ENCODE measurements at regions not wholly inside any gene's neighbourhood (a gene's known extent, or its start where the extent isn't known, plus 50 kb on each side); places are given as distances from the start of the nearest gene placed in this dataset.
"Not testable (repeated sequence)": the region's sequence is repeated elsewhere in the genome, so short reads cannot be mapped to it uniquely, and the experiment has no call there.

GRCh38 chr16:22641131-22641628, 130.5 kb downstream of the NPIPB5 start:
- DNase-seq (no peak), ATAC-seq (ENCODE audit: low FRiP score in 2 of 2) (no peak)
- H3K4me1 ChIP-seq: no peaks in the 10 kb centered on the region
- WGBS, 2 donors: 44 to 50% methylated on average over 1 of the region's 1 CpG
- H3K36me3 ChIP-seq: no peaks in the 10 kb centered on the region
- TF ChIP-seq EP300 (IDR thresholded peaks at IDR 0.05) (no peak), POLR2AphosphoS5 (IDR thresholded peaks at IDR 0.05) (no peak), POLR2A (IDR thresholded peaks at IDR 0.05) (no peak), CTCF (IDR thresholded peaks at IDR 0.05) (no peak)
- no peaks in the 10 kb centered on the region for H3K27me3 ChIP-seq
- no peak overlapping the region for H3K27ac ChIP-seq
- H3K9me3 ChIP-seq: peaks cover 0 to 5% (median 1%) of the 10 kb centered on the region in 4 donors
- no peak overlapping the region for H3K4me3 ChIP-seq

- Histone ChIP-seq H3K9me3 (peaks cover 0 to under 1% (median 0%) of the 10 kb centered on the region in 4 donors), H3K36me3 (no peaks in the 10 kb centered on the region), H3K4me1 (no peaks in the 10 kb centered on the region), H3K27ac (no peak overlapping the region), H3K4me3 (no peak overlapping the region), H3K27me3 (no peaks in the 10 kb centered on the region)
- DNase-seq (no peak), ATAC-seq (ENCODE audit: low FRiP score in 2 of 2) (no peak)
- 64 to 68% methylated on average over 9 of the region's 9 CpGs for WGBS, 2 donors
- no peak for TF ChIP-seq EP300 (IDR thresholded peaks at IDR 0.05)
- TF ChIP-seq CTCF (IDR thresholded peaks at IDR 0.05): no peak
- TF ChIP-seq POLR2AphosphoS5 (IDR thresholded peaks at IDR 0.05): no peak
- no peak for TF ChIP-seq POLR2A (IDR thresholded peaks at IDR 0.05)
Measured at GRCh38 chr16:22642416-22643088, 131.9 kb downstream of the NPIPB5 start.

GRCh38 chr16:22643203-22643602, 132.5 kb downstream of the NPIPB5 start:
- H3K36me3 ChIP-seq; H3K27me3 ChIP-seq; H3K4me1 ChIP-seq; H3K9me3 ChIP-seq; DNase-seq; H3K4me3 ChIP-seq; H3K27ac ChIP-seq; ATAC-seq (ENCODE audit: low FRiP score in 2 of 2): not testable (repeated sequence)
- 81 to 89% methylated on average over 5 of the region's 5 CpGs for WGBS, 2 donors

- TF ChIP-seq EP300 (IDR thresholded peaks at IDR 0.05): no peak
- no peak for TF ChIP-seq POLR2AphosphoS5 (IDR thresholded peaks at IDR 0.05)
- no peak for TF ChIP-seq CTCF (IDR thresholded peaks at IDR 0.05)
- Histone ChIP-seq H3K27me3 (no peaks in the 10 kb centered on the region), H3K36me3 (no peaks in the 10 kb centered on the region), H3K27ac (no peak overlapping the region), H3K9me3 (no peaks in the 10 kb centered on the region), H3K4me3 (no peak overlapping the region), H3K4me1 (no peaks in the 10 kb centered on the region)
- DNase-seq: no peak
- ATAC-seq (ENCODE audit: low FRiP score in 2 of 2): no peak
- WGBS, 2 donors: 77 to 84% methylated on average over 2 of the region's 2 CpGs
Measured at GRCh38 chr16:22643886-22644285, 133.2 kb downstream of the NPIPB5 start.

GRCh38 chr16:22645868-22646267, 135.2 kb downstream of the NPIPB5 start:
- no peaks in the 10 kb centered on the region for H3K4me1 ChIP-seq
- H3K4me3 ChIP-seq: no peak overlapping the region
- DNase-seq (no peak), ATAC-seq (ENCODE audit: low FRiP score in 2 of 2) (no peak)
- WGBS, 2 donors: 60 to 68% methylated on average over 3 of the region's 3 CpGs
- H3K27ac ChIP-seq: no peak overlapping the region
- no peaks in the 10 kb centered on the region for H3K9me3 ChIP-seq
- H3K27me3 ChIP-seq: no peaks in the 10 kb centered on the region
- no peaks in the 10 kb centered on the region for H3K36me3 ChIP-seq
- TF ChIP-seq CTCF (IDR thresholded peaks at IDR 0.05) (no peak), POLR2A (IDR thresholded peaks at IDR 0.05) (no peak), POLR2AphosphoS5 (IDR thresholded peaks at IDR 0.05) (no peak), EP300 (IDR thresholded peaks at IDR 0.05) (no peak)

Data from upper lobe of left lung (tissue), 6 donors.